Calu3 (cell line): ENCODE measurements at regions not wholly inside any gene's neighbourhood (a gene's known extent, or its start where the extent isn't known, plus 50 kb on each side); places are given as distances from the start of the nearest gene placed in this dataset.

Experiments used
- BruUV-seq: library from RNA; stranded (reverse); fragments of 400-500 nt; replicated peaks from 2 replicates; lab custom pipeline; 2021; lab: Mats Ljungman, UMichigan
- CTCF ChIA-PET: fragments of 300-600 bp; sonication (Branson Sonifier 250); formaldehyde crosslinking; loops from one replicate; lab custom pipeline; 2022; ENCODE audit warnings: antibody characterized with exemption; lab: Charles Lee
- DNase-seq: peaks from one replicate; pipeline ENCODE4 v3.0.0; 2022
- H3K27ac Mint-ChIP-seq: one replicate; pipeline ENCODE4 v1.8.0; 2022; ENCODE audit warnings: mixed read lengths; ENCODE audit not compliant: unreplicated experiment
- H3K27me3 Mint-ChIP-seq: one replicate; pipeline ENCODE4 v1.8.0; 2022; ENCODE audit warnings: mixed read lengths; ENCODE audit not compliant: unreplicated experiment
- H3K36me3 Mint-ChIP-seq: one replicate; pipeline ENCODE4 v1.8.0; 2022; ENCODE audit warnings: mild to moderate bottlenecking, moderate library complexity, mixed read lengths; ENCODE audit not compliant: insufficient read depth, unreplicated experiment
- H3K4me1 Mint-ChIP-seq: one replicate; pipeline ENCODE4 v1.8.0; 2022; ENCODE audit warnings: mild to moderate bottlenecking, low read depth, mixed read lengths; ENCODE audit not compliant: unreplicated experiment
- H3K4me3 Mint-ChIP-seq: one replicate; pipeline ENCODE4 v1.8.0; 2022; ENCODE audit warnings: mild to moderate bottlenecking, low read depth, moderate library complexity, mixed read lengths; ENCODE audit not compliant: unreplicated experiment
- H3K9me3 Mint-ChIP-seq: one replicate; pipeline ENCODE4 v1.8.0; 2022; ENCODE audit warnings: low read depth, mixed read lengths; ENCODE audit not compliant: unreplicated experiment
- intact Hi-C: fragments of 100-400 bp; cut with micrococcal nuclease; formaldehyde crosslinking; loops from one replicate; pipeline ENCODE4 v1.10.0; 2022; ENCODE audit not compliant: unreplicated experiment
- TF ChIP-seq, protein P1 (sequence below): fragments of 200-600 bp; IDR thresholded peaks from one replicate; pipeline ENCODE4 v1.8.0; 2022; ENCODE audit warnings: antibody characterized with exemption; ENCODE audit not compliant: unreplicated experiment

DNA sequence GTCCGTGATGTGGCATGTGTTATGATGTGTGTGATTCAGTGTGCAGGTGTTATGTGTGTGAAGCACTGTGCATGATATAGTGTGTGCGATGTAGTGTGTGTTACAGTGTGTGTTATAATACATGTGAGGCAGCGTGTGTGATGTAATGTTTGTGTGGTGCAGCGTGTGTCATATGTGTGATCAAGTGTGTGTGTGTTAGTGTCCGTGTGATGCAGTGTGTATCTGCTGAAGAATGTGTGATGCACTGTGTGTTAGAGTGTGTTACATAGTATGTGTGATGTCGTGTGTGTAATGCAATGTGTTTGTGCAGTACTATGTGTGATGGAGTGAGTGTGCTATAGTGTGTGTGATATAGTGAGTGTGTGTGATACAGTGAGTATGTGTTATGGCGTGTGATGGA, 182.8 kb upstream of the SOX11 start:
- Mint-ChIP-seq H3K4me3 (no peak overlapping the region), H3K27me3 (no peaks in the 10 kb centered on the region), H3K9me3 (peaks cover 2% of the 10 kb centered on the region), H3K4me1 (no peaks in the 10 kb centered on the region), H3K36me3 (no peaks in the 10 kb centered on the region), H3K27ac (no peak overlapping the region)
- CTCF ChIA-PET: no interaction called here
- BruUV-seq: no TSS peak
- intact Hi-C loops: no loop called here
- TF ChIP-seq, protein P1, sequence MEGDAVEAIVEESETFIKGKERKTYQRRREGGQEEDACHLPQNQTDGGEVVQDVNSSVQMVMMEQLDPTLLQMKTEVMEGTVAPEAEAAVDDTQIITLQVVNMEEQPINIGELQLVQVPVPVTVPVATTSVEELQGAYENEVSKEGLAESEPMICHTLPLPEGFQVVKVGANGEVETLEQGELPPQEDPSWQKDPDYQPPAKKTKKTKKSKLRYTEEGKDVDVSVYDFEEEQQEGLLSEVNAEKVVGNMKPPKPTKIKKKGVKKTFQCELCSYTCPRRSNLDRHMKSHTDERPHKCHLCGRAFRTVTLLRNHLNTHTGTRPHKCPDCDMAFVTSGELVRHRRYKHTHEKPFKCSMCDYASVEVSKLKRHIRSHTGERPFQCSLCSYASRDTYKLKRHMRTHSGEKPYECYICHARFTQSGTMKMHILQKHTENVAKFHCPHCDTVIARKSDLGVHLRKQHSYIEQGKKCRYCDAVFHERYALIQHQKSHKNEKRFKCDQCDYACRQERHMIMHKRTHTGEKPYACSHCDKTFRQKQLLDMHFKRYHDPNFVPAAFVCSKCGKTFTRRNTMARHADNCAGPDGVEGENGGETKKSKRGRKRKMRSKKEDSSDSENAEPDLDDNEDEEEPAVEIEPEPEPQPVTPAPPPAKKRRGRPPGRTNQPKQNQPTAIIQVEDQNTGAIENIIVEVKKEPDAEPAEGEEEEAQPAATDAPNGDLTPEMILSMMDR: no peak
- no peak for DNase-seq

DNA sequence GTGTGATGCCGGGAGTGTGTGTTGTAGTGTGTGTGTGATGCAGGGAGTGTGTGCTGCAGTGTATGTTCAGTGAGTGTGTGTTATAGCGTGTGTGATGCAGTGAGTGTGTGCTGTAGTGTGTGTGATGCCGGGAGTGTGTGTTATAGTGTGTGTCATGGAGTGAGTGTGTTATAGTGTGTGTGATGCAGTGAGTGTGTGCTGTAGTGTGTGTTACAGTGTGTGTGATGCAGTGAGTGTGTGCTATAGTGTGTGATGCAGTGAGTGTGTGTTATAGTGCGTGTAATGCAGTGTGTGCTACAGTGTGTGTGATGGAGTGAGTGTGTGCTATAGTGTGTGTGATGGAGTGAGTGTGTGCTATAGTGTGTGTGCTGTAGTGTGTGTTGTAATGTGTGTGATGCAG, 182.1 kb upstream of the SOX11 start:
- CTCF ChIA-PET: no interaction called here
- intact Hi-C loops: no loop called here
- no peak overlapping the region for H3K27ac Mint-ChIP-seq
- no peak for DNase-seq
- TF ChIP-seq, protein P1: no peak
- BruUV-seq: no TSS peak
- H3K36me3 Mint-ChIP-seq: no peaks in the 10 kb centered on the region
- H3K4me1 Mint-ChIP-seq: no peaks in the 10 kb centered on the region
- no peak overlapping the region for H3K4me3 Mint-ChIP-seq
- H3K27me3 Mint-ChIP-seq: no peaks in the 10 kb centered on the region
- H3K9me3 Mint-ChIP-seq: peaks cover under 1% of the 10 kb centered on the region

DNA sequence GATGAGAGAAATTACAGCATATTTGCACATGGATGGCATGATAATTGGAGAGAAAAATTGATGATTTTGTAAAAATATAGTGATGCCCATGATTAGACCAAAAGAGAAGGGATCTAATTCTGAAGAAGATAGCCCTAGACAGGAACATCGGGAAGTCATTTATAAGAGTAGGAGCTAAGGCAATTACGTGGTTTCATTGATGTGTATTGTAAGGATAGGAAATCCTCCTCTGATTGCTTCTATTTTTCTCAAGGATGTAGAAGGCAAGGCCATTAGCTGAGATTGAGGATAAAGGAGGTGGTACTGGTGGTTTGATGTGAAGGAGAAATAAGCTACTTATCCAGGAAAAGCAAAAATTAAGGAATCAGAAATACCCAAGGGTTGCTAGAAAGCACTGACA, 176.5 kb upstream of the SOX11 start:
- intact Hi-C loops: no loop called here
- Mint-ChIP-seq H3K36me3 (no peaks in the 10 kb centered on the region), H3K4me3 (no peak overlapping the region), H3K4me1 (no peaks in the 10 kb centered on the region), H3K9me3 (no peaks in the 10 kb centered on the region), H3K27me3 (no peaks in the 10 kb centered on the region), H3K27ac (no peak overlapping the region)
- TF ChIP-seq, protein P1: no peak
- CTCF ChIA-PET: no interaction called here
- no TSS peak for BruUV-seq
- DNase-seq: no peak

DNA sequence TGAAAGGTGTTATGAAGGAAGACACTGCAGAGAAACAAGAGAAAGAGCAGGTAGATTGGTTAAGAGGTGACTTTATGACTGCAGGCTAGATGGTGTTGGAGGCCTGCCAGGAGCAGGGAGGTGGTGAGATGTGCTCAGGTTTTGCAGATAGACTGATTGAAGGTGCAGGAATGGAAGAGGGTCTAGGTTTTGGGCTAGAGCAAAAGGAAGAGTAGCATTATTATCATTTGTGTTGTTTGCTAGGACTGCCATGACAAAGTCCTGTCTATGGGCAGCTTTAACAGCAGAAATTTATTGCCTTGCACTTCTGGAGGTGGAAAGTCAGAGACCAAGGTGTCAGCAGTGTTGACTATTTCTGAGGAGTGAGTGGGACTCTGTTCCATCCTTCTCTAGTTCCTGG, 172.9 kb upstream of the SOX11 start:
- H3K27me3 Mint-ChIP-seq: no peaks in the 10 kb centered on the region
- no peak overlapping the region for H3K4me3 Mint-ChIP-seq
- H3K9me3 Mint-ChIP-seq: peaks cover 2% of the 10 kb centered on the region
- no TSS peak for BruUV-seq
- DNase-seq: no peak
- H3K27ac Mint-ChIP-seq: no peak overlapping the region
- intact Hi-C loops: no loop called here
- H3K4me1 Mint-ChIP-seq: no peaks in the 10 kb centered on the region
- CTCF ChIA-PET: no interaction called here
- TF ChIP-seq, protein P1: no peak
- no peaks in the 10 kb centered on the region for H3K36me3 Mint-ChIP-seq
